AG08395 (cell line): ENCODE measurements at regions not wholly inside any gene's neighbourhood (a gene's known extent, or its start where the extent isn't known, plus 50 kb on each side); places are given as distances from the start of the nearest gene placed in this dataset.

Experiments used
- DNase-seq: peaks from one replicate; pipeline ENCODE4 v3.0.0; 2012; ENCODE audit warnings: mixed read lengths, low spot score

DNA sequence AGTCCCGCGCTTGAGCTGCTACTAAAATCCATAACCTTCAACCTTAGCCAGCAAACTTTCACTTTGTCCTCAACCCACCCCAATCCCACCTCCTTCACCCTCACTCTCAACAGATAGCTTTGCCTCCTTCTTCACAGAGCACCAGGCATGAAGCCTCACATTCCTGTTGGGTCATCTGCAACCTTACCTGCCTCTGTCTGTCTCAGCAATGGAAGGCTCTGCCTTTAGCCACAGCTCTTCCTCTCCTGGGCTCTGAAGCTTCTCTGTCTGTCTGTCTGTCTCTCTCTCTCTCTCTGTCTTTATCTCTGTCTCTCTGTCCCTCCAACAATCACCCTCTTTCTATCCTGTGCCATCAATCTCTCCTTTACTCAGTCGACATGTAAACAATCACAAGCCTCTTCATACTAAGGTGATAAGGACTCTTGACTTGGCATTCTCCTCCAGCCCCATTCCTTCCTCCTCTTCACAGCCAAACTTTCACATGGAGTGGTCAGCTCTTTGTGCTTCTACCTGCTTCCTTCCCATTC is 220.8 kb downstream of the SPTSSA start:
- no peak for DNase-seq

DNA sequence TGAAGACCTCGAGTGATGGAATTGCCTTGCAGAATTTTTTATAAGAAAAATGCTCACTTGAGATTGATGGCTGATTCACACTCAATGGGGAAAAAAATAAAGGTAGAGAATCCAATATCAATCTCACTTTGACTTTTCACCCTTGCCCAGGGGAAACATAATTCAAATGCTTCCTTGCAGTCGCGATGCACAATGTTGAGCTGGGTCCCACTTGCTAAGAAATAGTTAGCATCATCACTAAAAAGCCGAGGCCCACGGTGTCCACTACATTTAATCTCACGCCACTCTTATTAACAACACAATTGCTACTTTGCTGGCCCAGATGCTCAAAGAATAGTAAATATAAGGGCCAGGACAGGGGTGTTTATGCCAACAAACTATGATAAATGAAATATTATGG is 223.4 kb downstream of the SPTSSA start:
- DNase-seq, result no peak

DNA sequence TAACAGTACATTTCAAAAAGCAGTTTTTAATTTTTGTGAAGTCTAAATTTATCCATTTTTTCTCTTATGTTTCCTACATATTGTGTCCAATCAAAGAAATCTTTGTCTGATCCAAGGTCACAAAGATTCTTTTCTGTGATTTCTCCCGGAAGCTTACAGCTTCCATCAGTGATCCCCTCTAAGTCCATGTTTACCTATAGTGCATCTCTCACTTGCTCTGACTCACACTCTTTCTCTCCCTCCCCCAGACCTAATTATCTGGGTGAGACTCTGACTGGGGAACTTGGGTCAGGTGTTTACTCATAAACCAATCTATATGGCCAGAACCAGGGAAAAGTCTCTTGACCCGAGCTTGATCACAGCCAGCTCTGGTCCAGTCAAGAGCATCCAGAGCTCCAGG is 224.4 kb downstream of the SPTSSA start:
- no peak for DNase-seq

DNA sequence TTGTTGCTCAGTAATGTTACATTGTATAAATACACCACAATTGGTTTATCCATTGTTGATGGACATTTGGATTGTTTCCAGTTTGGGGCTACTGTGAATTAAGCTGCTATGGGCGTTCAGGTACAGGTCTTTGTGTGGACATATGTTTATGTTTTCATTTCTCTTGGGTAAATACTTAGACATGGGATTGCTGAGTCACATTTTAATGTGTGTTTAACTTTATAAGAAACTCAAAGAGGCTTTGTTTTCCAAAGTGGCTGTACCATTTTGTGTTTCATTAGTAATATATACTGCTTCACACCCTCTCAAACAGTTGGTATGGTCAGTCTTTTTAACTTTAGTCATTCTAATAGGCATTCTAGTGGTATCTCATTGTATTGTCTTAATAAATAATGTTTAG is 225.0 kb downstream of the SPTSSA start:
- DNase-seq, result no peak

DNA sequence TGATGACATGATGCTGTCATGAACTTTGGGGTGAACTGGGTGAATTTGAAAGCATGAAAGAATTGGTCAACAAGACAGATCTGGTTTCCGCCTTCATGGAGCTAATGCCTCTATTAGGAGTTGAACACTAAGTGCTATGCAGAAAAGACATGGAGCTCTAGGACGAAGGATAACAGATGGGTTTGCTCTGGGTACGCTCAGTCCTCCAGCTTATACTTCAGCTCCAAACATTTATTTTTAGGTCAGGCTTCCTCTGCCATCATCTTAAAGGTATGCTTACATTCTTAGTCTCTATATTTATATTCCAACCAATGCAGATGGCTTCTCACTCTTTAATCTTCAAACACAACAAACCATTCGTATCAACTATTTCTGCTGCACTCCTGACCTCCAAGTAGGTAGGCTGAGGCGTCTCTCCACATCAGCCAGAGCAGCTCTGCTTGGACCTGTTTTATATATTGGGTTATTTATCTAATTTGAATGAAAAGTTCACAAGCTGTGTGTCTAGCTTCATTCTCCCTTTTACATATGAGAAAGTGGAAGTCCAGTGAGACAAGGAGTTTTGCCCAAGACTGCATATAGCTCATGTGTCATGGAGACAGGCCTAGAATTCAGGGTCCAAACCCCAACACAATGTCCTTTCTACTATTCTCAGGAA is 226.3 kb downstream of the SPTSSA start:
- DNase-seq, result no peak

DNA sequence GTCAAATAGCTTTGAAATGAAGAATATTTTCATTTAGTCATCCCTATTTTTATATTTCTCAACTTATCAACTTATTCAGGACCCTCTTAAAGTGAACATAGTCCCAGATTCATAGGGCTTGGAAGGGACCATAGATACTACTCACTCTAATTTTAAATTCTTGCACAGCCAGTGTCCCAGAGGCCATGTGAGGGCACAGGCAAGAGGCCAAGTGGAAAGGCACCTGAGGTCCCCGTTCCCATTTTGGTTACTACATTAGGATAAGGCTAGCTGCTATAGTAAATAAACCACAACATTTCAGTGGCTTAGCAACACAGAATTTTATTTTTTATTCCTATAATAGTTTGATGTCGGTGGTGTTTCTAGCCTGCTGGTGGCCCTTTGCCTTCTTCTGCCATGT is 227.8 kb downstream of the SPTSSA start:
- no peak for DNase-seq

DNA sequence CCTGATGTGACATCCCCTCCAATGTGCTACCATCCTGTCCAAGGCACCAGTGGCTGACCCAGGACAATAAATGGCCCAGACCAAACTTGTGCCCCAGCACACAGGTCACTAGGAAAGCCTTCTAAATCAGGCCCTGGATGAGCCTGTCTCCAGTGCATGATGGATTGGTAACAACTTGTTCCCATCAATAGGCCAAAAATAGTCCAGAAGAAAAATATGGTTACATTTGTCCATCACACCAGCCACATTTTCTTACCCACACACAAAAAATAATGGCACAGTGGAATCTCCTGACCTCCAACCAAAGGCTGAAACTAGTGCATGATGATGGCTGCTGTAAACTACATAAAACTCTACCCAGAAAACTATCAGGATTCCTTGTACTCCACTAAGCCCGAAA is 228.4 kb downstream of the SPTSSA start:
- no peak for DNase-seq

DNA sequence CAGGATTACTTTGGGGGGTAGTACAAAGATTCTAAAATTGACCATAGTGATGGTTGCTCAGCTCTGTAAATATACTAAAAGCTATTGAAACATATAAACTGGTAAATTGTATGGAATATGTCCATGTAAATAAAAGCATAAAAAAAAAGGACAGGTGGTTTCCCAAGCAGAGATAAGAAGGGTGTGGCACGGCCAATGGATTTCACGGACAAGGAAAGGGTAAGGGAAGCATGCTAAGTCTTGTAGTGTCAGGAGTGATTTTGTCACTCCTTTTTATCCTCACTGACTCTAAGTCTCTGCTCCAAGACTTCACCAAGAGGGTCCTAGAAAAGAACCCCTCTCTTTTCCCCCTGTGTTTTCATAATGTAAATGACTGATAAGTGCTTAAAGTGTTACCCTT is 229.2 kb downstream of the SPTSSA start:
- DNase-seq, result no peak

DNA sequence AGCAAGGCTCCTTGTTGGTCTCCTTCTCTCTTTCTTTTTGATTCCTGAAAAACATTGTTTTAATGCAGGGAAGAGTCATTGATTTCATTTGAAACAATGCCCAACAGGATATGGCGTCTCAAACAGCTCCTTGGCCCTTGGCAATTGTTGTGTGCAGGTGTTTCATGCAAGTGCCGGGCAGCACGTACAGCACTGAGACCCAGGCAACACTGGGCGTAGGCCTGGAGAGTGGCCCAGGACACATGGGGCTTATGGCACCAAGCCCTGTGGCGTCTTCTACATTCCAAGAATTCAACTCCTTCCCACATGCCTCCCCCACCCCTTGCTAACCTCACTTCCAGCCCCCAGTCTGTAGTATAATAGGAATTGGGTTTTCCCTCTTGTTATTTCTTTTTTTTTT is 230.4 kb downstream of the SPTSSA start:
- DNase-seq, result no peak

DNA sequence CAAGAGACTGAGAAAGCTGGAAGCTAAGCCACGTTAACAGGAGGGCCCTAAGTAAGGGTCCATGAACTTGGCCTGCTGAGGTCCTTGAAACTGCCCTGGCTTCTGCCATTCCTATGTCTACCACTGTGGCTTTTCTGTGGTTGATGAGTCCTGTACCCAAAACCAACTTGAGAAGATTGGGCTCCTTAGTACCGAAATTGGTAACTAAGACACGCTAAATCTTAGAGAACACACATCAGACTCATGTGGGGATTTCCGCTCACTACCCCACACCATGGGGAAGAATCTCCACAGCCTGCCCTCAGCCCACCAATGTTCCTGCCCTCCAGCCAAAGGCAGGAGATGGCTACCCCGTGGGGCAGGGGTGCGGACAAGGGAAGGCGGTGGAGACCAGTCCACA is 232.9 kb downstream of the SPTSSA start:
- no peak for DNase-seq

DNA sequence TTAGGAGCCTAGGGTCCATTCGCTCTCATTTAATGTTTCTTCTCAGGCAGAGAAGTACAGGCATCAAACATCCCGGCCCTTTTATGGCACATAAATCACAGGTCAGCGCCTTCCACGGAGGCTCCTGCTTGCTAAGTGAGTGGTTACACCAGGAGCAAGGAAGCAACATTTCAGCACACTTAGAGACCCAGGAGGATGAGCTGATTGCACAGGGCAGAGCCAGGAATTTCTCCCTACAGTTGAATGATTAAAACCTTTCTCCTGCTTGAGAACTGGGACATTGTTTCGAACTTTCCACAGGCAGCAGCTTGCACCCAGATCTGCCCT is 233.4 kb downstream of the SPTSSA start:
- no peak for DNase-seq

DNA sequence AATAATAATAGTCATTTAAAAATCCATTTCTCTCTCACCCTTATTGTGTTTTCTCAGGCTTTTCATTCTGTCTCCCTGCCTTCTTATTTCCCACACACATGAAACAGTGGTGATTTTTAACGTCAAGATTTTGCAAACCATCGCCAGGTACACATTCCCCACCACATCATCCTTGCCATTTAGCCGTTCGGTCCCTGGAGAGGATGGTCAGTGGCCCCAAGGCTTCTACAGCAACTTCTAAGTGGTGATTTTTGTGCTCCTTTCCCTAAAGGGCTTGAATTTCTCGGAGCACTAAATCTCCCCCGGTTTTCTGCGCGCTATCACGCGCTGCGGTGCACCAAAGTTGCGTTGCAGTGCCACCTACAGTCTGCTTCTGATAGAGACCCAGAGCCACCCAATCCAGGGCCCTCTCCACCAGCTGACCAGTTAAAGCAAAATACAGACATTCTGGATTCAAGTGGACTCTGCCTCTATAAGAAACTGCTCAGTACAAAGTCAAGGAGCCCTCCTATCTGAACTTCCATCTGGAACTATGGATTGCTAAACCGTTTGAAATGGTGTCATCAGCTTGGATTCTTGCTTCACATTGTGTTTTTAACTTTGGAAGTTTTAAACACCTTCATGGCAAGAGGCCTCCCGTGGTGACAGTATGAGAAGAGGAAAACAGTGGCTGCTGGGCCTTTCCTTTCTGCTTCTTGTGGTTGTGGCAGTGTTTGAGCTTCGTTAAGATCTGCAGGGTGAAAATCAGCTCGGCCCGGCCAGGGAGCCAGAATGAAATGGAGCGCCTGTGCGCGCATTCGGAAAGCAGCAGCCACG is 234.0 kb downstream of the SPTSSA start:
- peak; percentile 85 for DNase-seq

DNA sequence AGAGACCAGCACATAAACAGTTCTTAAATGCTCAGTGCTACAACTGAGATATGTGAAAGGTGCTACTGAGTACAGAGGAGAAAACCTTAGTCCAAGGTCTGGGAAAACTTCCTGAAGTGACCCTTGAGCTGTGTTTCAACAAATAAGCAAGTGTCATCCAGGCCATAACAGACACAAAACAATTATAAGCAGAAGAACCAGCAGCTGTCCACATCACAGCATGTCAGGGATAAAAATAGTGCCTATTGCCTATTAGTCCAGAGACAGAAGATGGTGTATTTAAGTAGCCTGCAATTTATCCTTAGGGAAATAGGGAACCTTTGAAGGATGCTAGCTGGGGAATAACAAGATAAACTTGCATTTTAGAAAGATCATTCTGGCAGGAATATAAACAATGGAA is 237.8 kb downstream of the SPTSSA start:
- DNase-seq, result no peak

DNA sequence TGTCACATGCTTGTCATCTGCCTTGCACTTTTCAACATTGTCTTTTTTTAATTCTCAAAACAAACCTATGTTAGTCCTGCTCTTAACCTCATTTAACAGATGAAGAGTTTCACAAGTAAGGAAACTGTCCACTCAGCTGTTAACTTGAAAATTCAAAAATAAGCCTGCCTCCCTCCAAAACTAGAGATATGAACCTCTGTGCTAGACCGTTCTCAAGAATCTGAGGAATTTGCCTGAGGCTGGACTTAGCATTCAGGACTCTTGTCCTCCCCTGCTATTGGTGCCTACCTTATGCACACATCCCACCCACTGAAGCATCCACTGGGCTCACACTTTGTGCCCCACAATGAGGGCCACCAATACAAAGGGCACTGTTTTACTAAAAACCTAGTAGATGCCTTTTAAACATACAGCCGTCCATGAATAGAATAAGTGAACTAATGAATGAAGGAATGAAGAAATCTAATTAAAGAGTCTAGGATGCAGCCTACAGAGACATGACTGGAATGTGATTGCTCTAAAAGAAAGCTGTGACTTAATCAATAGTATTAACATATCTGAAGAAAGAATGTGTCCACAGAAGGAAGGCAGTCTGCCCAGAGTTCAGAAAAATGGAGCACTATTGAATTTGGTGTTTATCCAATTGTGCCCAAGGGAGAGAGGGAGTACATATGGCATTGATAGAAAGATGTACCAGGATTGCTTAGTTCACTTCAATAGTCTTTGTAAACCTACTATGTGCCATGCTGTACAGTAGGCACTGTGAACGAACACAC is 238.5 kb downstream of the SPTSSA start:
- DNase-seq, result no peak

DNA sequence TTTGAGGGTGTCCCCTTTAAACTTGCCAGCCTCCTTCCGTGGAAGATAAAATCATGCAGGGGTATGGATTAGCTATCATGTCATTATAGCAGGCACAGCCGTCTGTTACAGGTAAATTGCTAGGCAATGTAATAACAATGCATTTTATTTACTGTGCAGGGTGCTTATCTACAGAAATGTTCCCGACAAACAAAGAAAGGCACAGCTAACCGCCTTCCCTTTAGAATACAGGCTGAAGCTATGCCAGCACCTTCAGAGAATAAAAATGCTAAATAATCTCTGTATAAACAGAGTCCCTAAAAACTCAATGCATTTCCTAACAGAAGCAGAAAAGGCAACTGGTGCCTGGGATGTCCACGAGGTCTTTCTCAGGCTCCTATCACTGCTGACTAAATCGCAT is 239.2 kb downstream of the SPTSSA start:
- DNase-seq, result no peak

DNA sequence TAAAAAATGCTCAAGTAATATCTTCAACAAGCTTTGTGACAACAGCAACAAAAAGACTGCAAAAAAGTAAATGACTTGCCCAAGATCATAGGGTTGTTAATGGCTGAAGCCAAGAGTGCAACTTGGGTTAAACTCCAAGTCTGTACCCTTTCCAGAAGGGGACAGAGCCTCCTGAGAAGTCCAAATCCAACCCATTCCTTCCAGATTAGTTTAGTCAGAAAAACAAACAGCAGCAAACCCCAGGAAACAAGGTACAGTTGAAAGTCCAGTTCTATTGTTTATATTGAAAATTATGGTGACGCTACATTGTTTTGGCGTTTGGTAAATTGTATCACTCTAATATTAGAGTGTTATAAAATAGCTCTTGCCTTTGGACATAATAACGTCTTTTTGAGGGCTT is 239.9 kb downstream of the SPTSSA start:
- DNase-seq, result no peak

DNA sequence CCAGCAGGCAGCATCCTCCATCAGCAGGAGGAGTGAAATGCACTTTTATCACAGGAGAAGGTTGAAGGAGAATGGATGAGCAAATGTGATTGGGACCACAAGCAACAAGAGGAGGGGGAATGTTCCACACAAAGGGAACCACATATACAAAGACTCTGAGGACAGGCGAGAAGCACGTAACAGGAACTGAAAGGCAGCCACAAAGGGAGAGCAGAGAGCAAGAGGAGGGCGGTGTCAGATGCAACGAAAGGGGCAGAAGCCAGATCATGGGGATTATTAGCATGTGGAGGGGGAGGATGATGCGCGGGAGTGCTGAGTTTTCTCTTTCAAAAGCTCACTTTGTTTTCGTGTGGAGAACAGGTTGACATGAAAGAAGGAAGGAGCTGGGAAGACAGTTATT is 241.1 kb downstream of the SPTSSA start:
- DNase-seq, result no peak

DNA sequence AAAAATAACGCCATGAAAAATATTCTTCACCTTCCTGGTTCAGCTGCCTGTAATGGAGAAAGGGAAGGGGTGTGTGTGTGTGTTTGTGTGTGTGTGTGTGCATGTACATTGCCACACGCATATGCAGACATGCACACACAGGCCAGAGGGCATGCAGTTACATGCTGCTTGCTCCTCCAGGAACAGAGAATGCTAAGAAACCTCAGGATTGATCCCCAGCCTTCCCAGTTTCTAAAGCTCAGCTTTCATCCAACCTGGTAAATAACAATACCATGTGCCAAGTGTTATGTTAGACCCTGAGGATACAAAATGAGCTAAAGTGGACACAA is 241.7 kb downstream of the SPTSSA start:
- DNase-seq, result no peak

DNA sequence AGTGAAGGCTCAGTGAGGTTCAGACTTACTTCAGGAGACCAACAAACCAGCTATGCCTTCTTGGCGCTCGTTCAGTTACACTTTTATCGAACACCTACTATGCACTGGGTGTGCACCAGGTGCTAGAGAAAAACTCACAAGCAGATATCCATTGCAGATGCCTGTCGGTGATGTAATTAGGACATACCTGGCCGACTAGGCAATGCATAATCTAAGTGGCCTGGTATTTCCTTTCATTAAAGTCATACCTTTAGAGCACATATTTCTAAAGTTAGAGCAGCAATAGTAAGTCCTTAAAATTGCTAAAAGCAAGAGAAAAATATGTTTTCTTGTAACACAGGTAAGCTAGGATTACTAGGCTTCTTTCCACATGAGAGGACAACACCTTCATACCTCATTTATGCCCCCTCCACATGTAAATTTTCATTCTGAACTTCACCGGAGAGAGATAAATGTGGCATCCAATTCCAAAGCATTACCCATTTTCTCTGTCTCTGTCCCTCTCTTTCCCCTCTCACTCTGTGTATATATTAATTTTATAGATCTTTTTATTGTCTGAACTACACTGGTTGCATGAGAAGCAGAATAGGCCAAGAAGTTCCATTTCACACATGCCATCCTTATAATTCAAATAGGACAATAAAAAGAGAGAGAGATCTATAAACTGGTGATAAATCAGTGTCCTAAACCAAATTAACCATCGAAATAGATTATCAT is 242.2 kb downstream of the SPTSSA start:
- no peak for DNase-seq

DNA sequence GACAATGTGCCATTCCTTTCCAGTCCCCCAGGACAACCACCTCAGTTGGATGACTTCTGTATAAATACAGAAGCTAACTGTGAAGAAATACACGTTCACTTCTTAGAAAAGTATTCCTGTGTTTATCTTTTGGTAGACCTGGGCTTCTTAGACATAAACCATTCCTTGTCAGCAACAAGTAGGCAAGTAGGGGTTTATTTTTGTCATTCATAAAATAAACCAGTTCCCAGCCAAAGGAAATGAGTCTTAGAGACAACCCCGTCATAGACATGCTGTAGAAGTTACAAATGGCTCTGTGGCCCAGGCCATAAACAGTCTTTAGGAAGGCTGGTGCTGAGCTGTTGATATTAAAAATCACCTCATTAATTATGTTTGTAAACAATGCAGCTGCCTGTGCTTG is 243.2 kb downstream of the SPTSSA start:
- no peak for DNase-seq

DNA sequence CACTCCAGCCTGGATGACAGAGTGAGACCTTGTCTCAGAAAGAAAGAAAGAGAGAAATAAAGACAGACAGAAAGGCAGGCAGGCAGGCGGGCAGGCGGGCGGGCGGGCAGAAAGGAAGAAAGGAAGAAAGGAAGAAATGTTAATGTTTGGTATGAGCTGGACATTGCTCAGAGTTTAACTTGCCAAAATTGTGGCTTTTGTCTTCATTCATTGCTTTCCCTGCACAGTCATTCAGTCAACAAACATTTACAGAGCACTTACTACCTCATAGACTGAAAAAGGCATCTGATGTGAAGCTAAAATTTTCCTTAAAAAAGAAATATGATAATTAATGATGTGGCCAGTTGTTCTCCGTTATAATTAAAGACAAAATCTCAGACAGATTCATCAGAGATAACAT is 247.1 kb downstream of the SPTSSA start:
- no peak for DNase-seq

DNA sequence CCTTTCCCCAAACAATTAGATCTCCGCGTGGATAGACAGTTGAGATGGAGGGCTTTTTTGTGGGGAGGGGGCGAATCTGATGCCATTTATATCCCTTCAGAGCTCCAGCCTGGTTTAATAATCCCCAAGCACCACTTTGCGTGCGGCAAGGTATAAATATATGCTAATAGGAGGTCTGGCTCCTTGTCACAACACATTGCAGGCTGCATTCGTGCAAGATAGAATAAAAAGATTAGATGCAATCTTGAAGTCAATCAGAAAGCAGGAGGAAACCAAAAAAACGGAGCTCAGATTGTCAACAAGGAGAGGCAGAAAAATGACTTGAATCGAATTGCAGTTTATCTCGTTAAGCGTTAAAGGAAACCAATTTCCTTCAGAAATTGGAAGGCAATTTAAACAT is 248.7 kb downstream of the SPTSSA start:
- DNase-seq, result no peak
